K562 (cell line): ENCODE measurements at regions not wholly inside any gene's neighbourhood (a gene's known extent, or its start where the extent isn't known, plus 50 kb on each side); places are given as distances from the start of the nearest gene placed in this dataset.

Source experiments
- ATAC-seq: fragments of 200-7000 bp; cut with Tn5 transposase; 3 replicates; pipeline ENCODE4 v1.9.1; 2020; ENCODE audit warnings: moderate library complexity
- BruUV-seq: library from RNA; stranded (reverse); fragments of 400-500 nt; replicated peaks from 2 replicates; lab custom pipeline; 2021; lab: Mats Ljungman, UMichigan
- CTCF ChIA-PET: fragments of 300-600 bp; formaldehyde crosslinking; extraction: SDS; loops from one replicate; lab custom pipeline; 2021; ENCODE audit warnings: low intra/inter-chr PET ratio; lab: Yijun Ruan, JAX
- POLR2A ChIA-PET: fragments of 300-600, 350-650 bp; sonication (Branson Sonifier 250); formaldehyde crosslinking; extraction: SDS; loops from one replicate; lab custom pipeline; 2021; ENCODE audit warnings: antibody characterized with exemption, inconsistent platforms; lab: Yijun Ruan, JAX
- DNase-seq, 4 experiments: peaks; one replicate each; pipeline versions ENCODE4 v3.0.0 to v3.0.0-alpha.2; 2011 to 2018; ENCODE audit warnings: low spot score in 3 of 4, mixed read lengths in 3 of 4; ENCODE audit errors: extremely low read depth in 1 of 4
- FAIRE-seq: peaks from 2 replicates; lab custom pipeline; 2011; peaks lifted over from hg19 to GRCh38; lab: Jason Lieb, UNC
- H2AFZ ChIP-seq: 2 replicates; pipeline ENCODE4 v1.6.0; 2011; ENCODE audit warnings: low read depth, low read length, control low read depth, inconsistent platforms
- H3K27ac ChIP-seq: fragments of 200-600 bp; 3 replicates; pipeline ENCODE4 v1.8.0; 2011; ENCODE audit warnings: low read depth, mild to moderate bottlenecking, control low read depth, inconsistent platforms, low read length, moderate library complexity, mixed read lengths; ENCODE audit errors: extremely low read depth
- H3K27me3 ChIP-seq, 2 experiments: fragments of 300-600 bp in 1 of 2; 2 replicates in 1 of 2; 3 replicates in 1 of 2; pipeline versions ENCODE4 v1.6.0 to v1.8.0; 2011; ENCODE audit warnings: inconsistent platforms in 2 of 2, low read length in 2 of 2, mild to moderate bottlenecking in 1 of 2, mixed read lengths in 1 of 2, moderate library complexity in 1 of 2; ENCODE audit not compliant: control insufficient read depth in 2 of 2, insufficient read depth in 2 of 2
- H3K36me3 ChIP-seq: fragments of 300-600 bp; 3 replicates; pipeline ENCODE4 v1.8.0; 2011; ENCODE audit warnings: mild to moderate bottlenecking, low read length, inconsistent platforms; ENCODE audit not compliant: control insufficient read depth, insufficient read depth
- H3K4me1 ChIP-seq, 2 experiments: fragments of 200-600 bp in 1 of 2; replicated peaks in 1 of 2; 2 replicates in 1 of 2; 3 replicates in 1 of 2; pipeline versions ENCODE4 v1.5.1 to v1.8.0; 2011; ENCODE audit warnings: inconsistent platforms in 2 of 2, low read length in 2 of 2, mild to moderate bottlenecking in 1 of 2, mixed read lengths in 1 of 2, moderate library complexity in 1 of 2; ENCODE audit not compliant: control insufficient read depth in 2 of 2, insufficient read depth in 2 of 2
- H3K4me2 ChIP-seq: 2 replicates; pipeline ENCODE4 v1.6.1; 2011; ENCODE audit warnings: low read length, control low read depth, inconsistent platforms, mixed read lengths; ENCODE audit not compliant: insufficient read depth
- H3K4me3 ChIP-seq: fragments of 200-600 bp; sonication (generic), shearing (Covaris generic); 2 replicates; pipeline ENCODE4 v1.5.1; 2016; ENCODE audit warnings: control low read depth, inconsistent platforms
- H3K79me2 ChIP-seq: fragments of 200-600 bp; 3 replicates; pipeline ENCODE4 v1.8.0; 2011; ENCODE audit warnings: low read length, inconsistent platforms; ENCODE audit not compliant: control insufficient read depth, insufficient read depth
- H3K9ac ChIP-seq, 2 experiments: 2 replicates each; pipeline versions ENCODE4 v1.6.0 to v1.6.1; 2011; ENCODE audit warnings: low read depth in 2 of 2, low read length in 2 of 2, control low read depth in 1 of 2, inconsistent platforms in 1 of 2, mild to moderate bottlenecking in 1 of 2, mixed read lengths in 1 of 2; ENCODE audit not compliant: insufficient read depth in 1 of 2
- H3K9me1 ChIP-seq: one replicate; pipeline ENCODE4 v1.6.0; 2011; ENCODE audit warnings: inconsistent platforms, mild to moderate bottlenecking, low read length, moderate library complexity; ENCODE audit not compliant: control insufficient read depth, insufficient read depth
- H3K9me3 ChIP-seq: replicated peaks from 2 replicates; pipeline ENCODE4 v1.5.1; 2011; ENCODE audit warnings: low read depth, low read length, inconsistent platforms; ENCODE audit not compliant: control insufficient read depth, insufficient read depth
- H4K20me1 ChIP-seq: replicated peaks from 2 replicates; pipeline ENCODE4 v1.6.1; 2011; ENCODE audit warnings: low read length, inconsistent platforms, mixed read lengths; ENCODE audit not compliant: control insufficient read depth, insufficient read depth
- SMAD4 ChIP-seq: fragments of 250-450 bp; sonication (Bioruptor Pico); conservative IDR thresholded peaks from 2 replicates; pipeline ENCODE4 v1.8.0; 2021; ENCODE audit warnings: inconsistent platforms, mild to moderate bottlenecking, moderate library complexity
- VEZF1 ChIP-seq: fragments of 200-800 bp; sonication (Bioruptor generic); IDR thresholded peaks from 2 replicates; pipeline ENCODE4 v1.6.1; 2017; ENCODE audit warnings: missing genetic modification characterization, missing compliant biosample characterization
- ZBTB5 ChIP-seq: fragments of 450-650 bp; IDR thresholded peaks from 2 replicates; pipeline ENCODE4 v1.6.1; 2017; ENCODE audit warnings: antibody characterized with exemption
- WGBS: fragments of 100-300 bp; shearing (Covaris generic); methylation state at CpG from one replicate; pipeline ENCODE4 v1.1.6; 2016; ENCODE audit warnings: low coverage, mixed read lengths; ENCODE audit not compliant: insufficient coverage; ENCODE audit errors: missing lambda C conversion rate; 5-methylcytosine and 5-hydroxymethylcytosine counted together
- in situ Hi-C: fragments of 300-500 bp; cut with MboI; formaldehyde crosslinking; loops from 4 replicates; pipeline ENCODE4 v1.15.0; 2018; ENCODE audit warnings: inconsistent platforms, mixed read lengths
- intact Hi-C: fragments of 100-400 bp; cut with micrococcal nuclease; formaldehyde crosslinking; loops from 2 replicates; pipeline ENCODE4 v1.14.2; 2022

GRCh38 chr14:103241531-103241930 is 92.5 kb upstream of the EIF5 start:
- Histone ChIP-seq H3K9me3 (peaks cover 4% of the 10 kb centered on the region; the same call in 1 of the 2 replicates), H3K4me1 (no peaks in the 10 kb centered on the region; a peak in 1 of 5 replicates), H4K20me1 (no peaks in the 10 kb centered on the region), H3K27me3 (no peaks in the 10 kb centered on the region), H2AFZ (no peak overlapping the region), H3K27ac (no peak overlapping the region), H3K9ac (no peak overlapping the region), H3K4me2 (no peak overlapping the region), H3K4me3 (no peak overlapping the region)
- FAIRE-seq (no peak), DNase-seq (no peak), ATAC-seq (no peak)
- WGBS: 10% methylated on average over 8 of the region's 8 CpGs
- CTCF ChIA-PET: no interaction called here
- intact Hi-C loops: no loop called here
- POLR2A ChIA-PET: interaction anchor here (0.9 to 1.2 kb wide), 2 partner anchors 12 to 15 kb away, joined by 3 to 4 read pairs; no protein-coding TSS in a partner anchor
- no peak for TF ChIP-seq SMAD4
- TF ChIP-seq, all 486 proteins: peak for 0
- Histone ChIP-seq H3K79me2 (no peaks in the 10 kb centered on the region), H3K9me1 (no peaks in the 10 kb centered on the region), H3K36me3 (no peaks in the 10 kb centered on the region)
- no TSS peak for BruUV-seq
- in situ Hi-C loops: no loop called here

GRCh38 chr14:103243764-103244737 is 90.0 kb upstream of the EIF5 start:
- Histone ChIP-seq H3K79me2 (no peaks in the 10 kb centered on the region), H2AFZ (no peak overlapping the region), H3K27me3 (no peaks in the 10 kb centered on the region), H3K9me1 (no peaks in the 10 kb centered on the region), H4K20me1 (no peaks in the 10 kb centered on the region), H3K4me2 (no peak overlapping the region), H3K9me3 (peaks cover 4% of the 10 kb centered on the region; the same call in 1 of the 2 replicates), H3K4me1 (no peaks in the 10 kb centered on the region; a peak in 1 of 5 replicates), H3K27ac (no peak overlapping the region), H3K9ac (no peak overlapping the region), H3K36me3 (no peaks in the 10 kb centered on the region), H3K4me3 (no peak overlapping the region)
- CTCF ChIA-PET: no interaction called here
- DNase-seq (no peak), FAIRE-seq (no peak), ATAC-seq (no peak)
- POLR2A ChIA-PET: interaction anchor here (0.6 to 0.8 kb wide), 2 partner anchors 9 to 40 kb away, joined by 3 to 4 read pairs; no protein-coding TSS in a partner anchor
- intact Hi-C loops: no loop called here
- TF ChIP-seq ZBTB5 (no peak), VEZF1 (CRISPR knock-in tag) (0 out of 2 replicates have a peak, but pooled peaks have one; percentile 15)
- no TSS peak for BruUV-seq
- in situ Hi-C loops: no loop called here
- 36% methylated on average over 7 of the region's 7 CpGs for WGBS
